ENCODE measurements at regions not wholly inside any gene's neighbourhood (a gene's known extent, or its start where the extent isn't known, plus 50 kb on each side); places are given as distances from the start of the nearest gene placed in this dataset.

DNA sequence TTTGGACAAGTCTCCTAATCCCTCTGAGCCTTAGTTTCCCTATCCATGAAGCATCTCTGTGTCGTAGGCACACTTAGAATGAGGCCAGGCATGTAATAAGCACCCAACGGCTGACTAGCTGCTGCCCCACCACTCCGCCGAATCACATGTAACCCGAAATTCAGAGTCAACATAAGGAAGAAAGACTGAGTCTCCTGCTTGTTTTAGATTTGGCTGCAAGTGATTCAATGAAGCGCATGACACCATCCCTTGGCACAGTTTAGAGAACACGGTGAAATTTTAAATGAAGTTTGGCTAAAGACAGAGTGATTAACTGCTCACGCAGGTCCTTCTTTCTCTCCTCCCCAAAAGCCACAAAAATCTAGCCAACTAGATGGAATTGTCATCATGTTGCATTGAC, 279.2 kb downstream of the TLE3 start:
- no peak overlapping the region for H3K27ac ChIP-seq
- H3K4me3 ChIP-seq = no peak overlapping the region

DNA sequence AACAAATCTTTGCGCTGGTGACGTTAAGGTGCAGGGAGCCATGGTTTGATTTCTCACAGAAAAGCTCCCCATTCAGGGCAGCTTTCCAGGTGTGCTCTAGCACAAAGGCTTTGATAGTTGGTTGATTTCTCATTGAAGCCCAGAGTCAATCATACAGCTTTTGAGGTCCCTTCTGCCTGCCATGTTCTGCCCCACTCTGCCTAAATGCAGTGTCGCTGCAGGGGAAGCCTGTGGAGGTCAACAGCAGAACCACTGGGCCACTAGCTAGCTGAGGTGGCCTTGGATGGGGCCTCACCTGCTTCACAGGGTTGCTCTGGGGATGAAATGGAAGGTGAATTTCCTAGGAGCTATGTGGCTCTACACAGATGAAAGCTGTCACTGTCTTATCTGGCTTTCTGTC, 278.3 kb downstream of the TLE3 start:
- H3K4me3 ChIP-seq = no peak overlapping the region
- no peak overlapping the region for H3K27ac ChIP-seq

DNA sequence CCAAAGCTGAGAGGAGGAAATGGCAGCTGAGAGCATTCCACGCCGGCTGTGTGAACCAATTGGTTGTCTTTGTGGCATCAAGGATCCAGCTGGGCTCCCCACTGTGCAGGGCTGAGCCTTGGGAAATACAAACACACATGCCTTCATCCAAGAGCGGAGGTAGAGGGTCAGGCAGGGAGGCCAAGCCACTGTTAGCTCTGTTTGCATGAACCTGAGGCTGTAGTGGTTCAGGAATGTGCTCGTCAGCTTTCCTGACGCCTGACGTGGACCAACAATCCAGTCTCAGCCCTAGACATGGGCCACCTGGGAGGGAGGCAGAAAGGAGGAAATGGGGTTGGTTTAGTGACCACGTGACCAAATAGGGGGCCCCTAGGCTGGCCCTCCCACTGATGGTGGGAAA, 276.9 kb downstream of the TLE3 start:
- no peak overlapping the region for H3K4me3 ChIP-seq
- H3K27ac ChIP-seq = no peak overlapping the region

DNA sequence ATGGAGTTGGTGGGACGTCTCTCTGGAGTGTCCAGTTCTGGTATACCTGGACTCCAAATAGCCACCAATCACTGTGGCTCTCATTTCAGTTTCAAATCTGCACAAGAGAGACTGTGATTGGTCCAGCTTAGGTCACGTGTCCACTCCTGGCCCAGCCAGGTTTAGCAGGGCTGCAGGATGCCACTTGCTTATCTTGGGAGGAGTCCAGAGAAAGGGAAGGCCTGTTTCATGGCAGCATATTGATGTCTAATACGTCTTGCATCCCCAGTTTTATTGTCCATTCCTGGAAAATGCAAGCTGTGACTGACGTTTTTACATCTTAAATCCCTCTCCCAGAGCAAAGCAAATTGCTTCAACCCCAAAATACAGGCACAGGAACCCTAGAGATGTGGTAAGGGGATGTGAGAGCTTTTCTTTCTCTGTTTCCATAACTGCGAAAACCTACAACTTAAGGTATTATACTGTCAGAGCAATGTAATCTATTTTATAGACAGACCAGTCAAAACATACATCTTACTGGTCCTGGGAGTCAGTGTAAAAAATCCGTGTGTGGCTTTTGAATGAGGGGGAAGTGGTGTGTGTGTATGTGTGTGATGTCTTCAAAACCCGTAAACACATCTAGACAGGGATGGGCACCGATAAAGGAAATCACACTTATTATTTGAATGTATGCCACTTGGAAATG, 274.4 kb downstream of the TLE3 start:
- Histone ChIP-seq H3K27ac (no peak overlapping the region), H3K4me3 (no peak overlapping the region)

DNA sequence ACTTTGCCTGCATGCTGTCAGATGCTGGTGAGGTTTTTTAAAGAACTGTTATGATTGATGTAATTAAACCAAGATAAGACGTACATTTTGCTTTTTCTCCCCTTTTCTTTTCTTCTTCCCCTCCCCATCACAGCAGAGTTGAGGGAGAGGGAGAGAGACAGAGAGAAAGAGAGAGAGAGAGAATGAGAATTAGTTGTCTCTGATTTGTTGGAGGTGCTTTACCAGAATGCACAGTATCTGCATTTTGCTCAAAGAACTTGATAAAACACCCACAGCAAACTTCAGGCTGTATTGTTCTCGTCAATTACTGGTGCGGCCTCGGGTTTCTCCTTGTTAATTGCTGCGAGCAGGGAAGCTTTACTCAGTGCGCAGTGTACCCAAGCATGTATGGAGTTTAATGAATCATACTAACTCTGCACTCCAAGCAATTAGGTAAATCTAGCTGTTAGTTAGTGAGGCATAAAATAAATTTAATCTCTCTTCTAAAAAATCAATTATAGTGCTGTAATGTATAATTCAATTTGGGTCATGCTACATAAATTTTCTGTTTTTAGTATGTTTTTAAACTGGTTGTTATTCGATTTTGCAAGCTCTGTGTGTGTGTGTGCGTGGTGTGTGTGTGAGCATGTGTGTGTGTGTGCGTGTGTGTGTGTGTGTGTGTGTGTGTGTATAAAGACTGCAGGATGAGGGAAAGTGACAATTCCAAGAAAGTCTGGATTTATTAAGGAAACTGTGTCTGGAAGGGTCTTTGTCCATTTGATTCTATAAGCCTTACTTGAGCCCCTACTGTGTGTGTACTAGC, 273.4 kb downstream of the TLE3 start:
- Histone ChIP-seq H3K27ac (no peak overlapping the region), H3K4me3 (no peak overlapping the region)

DNA sequence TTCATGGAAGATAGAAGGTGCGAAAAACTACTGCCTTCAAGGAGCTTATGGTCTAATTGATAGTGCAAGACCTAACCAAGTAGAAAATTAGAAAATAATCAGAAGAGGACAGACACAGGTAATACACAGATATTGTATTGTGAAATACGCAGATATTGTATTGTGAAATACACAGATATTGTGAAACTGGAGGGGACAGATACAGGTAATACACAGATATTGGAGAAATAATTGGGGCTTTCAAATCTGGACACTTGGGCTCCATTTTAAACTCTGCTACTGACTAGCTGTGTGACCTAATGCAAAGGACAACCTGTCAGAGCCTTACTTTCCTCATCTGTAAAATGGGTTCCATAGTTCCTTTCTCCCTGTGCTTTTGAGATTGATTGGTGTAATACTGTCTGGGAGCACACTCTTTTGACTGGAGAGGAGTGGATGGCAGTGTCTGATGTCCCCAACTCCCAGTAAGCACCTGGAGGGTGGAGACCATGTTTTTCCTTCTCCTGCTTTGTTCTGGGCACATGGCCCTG, 272.8 kb downstream of the TLE3 start:
- Histone ChIP-seq H3K27ac (no peak overlapping the region), H3K4me3 (no peak overlapping the region)

DNA sequence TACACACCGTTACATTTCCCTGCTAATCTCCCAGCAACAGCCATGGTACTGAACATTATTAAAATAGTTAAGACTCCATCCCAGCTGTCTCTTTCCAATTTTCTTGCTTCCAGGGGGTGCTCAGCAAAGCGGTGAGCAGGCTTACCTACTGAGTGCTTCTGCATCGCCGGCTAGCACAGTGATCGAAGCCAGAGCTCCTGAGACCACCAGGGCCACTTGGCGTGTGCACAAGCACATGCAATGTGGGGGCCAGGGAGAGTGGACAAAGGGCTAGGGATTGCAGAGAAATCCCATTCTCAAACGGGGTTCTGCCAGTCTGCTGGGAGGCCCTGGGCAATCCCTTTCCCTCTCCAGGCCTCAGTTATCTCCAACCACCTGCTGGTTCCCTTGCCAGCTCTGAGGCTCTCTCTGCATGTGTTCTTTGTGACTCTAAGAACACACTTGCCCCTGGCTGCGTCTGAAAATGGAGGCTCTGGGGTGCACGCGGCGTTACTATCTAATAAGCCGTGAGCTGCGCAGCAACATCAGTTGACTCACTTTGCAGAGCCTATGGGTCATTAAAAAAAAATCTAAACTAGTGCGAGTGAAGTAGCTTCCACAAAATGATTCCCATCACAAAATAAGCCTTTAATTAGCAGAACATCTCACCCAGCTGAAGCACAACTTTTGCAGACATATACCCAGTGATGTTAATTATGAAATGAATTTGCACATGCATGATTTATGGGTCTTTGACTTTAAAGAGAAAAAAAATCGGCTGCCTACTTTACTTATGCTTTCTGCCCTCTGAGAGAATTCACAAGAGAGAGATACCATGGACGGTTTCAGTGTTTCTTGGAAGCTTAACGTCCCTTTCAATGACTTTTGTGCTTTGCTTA, 271.5 kb downstream of the TLE3 start:
- no peak overlapping the region for H3K27ac ChIP-seq
- H3K4me3 ChIP-seq = no peak overlapping the region

DNA sequence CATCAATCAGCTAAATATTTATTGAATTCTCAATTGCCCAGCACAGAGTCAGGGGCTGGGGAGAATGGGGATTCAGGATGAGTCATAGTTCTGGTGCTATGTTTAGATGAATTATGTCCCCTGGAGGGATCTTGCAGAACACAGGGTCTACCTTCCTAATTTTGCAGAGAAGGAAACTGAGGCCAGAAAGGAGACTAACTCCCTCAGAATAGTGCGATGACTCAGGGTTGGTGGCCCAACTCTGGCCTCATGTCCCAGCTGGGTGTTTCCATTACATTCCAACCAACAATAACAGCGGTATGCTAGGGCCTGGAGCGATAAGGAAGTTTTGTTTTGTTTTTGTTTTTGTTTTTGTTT, 270.9 kb downstream of the TLE3 start:
- Histone ChIP-seq H3K4me3 (no peak overlapping the region), H3K27ac (no peak overlapping the region)

DNA sequence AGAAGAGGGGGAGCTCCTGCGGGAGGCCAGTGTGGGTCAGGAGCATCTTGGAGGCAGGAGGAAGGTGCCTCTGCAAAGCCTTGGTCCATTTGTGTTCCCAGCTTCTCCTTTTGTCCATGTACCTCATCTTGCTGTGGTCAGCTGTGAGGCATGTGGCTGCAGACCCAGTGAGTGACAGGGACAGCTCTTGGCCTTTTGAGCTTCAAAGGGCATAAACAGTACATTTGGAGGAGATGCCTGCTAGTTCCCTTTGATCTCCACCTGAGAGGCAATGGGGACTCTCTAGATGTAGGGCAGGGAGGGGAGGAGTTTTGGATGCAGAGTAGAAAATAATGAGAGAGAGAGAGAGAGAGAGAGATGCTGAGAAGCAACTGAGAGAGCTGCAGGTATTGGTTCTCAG, 270.0 kb downstream of the TLE3 start:
- Histone ChIP-seq H3K27ac (no peak overlapping the region), H3K4me3 (no peak overlapping the region)

DNA sequence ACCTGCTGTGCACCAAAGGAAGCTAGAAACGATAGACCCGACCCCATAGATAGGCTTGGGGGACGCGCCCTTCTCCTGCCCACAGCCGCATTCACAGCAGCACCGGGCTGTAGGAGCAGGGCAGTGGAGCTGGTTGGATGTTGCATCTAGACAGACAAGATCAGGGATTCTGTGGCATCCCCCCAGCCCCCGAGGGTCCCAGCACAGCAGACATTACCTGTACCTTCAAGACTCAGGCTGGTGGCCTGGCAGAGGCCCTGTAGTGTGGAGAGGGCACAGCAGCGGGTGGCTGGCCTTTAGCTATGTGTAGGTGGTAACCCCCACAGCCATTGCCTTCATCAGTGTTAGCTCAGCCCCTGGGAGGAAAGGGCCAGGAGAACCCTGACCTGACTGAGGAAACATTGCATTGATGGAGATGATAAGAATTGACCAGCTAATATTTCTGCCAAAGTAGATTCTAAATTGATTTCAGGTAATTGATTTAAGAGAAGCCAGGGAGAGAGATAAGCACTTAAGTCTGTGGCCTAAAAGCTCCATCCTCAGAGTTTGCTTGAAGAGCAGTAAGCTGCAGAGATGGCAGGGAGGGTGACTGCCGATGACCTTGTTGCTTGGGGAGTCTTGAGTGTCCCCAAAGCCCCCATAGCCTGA, 269.4 kb downstream of the TLE3 start:
- Histone ChIP-seq H3K27ac (no peak overlapping the region), H3K4me3 (no peak overlapping the region)

DNA sequence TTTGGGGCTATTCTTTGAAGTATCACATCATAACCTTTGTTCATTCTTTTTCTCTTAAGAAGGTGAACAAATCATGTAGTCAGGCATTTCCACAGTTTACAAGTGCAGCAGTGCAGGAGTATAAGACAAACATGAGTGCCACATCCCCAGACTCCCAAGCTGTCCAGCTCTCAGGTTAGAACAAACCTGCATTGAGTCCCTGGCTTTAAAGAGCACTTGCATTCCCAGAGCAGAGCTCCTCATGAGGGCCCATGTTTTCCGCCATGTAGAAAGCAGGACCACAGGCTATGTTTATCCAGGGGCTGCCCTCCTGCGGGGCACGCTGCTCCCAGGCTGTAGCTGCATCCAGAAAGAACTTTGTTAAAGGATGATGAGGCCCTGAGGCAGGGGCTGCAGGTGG, 267.7 kb downstream of the TLE3 start:
- no peak overlapping the region for H3K27ac ChIP-seq
- no peak overlapping the region for H3K4me3 ChIP-seq

DNA sequence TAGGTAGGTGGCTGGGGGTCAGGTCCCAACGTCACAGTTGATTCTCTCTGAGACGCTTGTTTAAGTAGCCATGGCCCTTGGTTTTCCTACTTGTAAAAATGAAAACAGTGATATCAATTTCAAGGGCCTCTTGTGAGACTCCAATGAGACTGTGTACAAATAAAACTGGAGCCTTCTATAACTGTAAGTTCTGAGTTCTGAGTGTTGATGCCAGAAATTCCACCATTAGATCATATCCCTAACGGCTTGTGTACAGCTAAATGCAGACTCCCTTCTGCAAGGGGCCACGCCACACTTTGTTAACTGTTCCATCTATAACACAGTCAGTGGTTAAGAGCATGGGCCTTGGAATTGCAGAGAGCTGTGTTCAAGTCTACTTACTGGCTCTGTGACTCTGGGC, 267.3 kb downstream of the TLE3 start:
- Histone ChIP-seq H3K4me3 (no peak overlapping the region), H3K27ac (no peak overlapping the region)

DNA sequence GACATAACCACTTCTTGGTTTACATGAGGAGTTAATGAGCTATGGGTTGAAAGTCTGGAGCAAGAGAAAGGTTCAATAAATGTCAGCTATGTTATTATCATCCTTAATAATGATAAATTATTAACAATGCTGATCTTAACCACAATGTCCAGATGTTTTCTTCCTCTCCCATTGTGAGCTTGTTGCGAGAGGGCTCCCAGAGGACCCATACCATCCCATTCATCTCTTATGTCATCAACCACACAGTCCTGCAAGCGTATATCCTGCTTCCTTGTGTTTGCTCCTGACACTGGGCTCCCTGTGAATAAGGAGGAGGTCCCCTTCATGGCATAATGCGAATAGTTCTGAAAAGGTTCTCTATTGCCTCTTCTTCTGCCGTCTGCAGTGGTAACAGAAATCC, 266.8 kb downstream of the TLE3 start:
- Histone ChIP-seq H3K27ac (no peak overlapping the region), H3K4me3 (no peak overlapping the region)

DNA sequence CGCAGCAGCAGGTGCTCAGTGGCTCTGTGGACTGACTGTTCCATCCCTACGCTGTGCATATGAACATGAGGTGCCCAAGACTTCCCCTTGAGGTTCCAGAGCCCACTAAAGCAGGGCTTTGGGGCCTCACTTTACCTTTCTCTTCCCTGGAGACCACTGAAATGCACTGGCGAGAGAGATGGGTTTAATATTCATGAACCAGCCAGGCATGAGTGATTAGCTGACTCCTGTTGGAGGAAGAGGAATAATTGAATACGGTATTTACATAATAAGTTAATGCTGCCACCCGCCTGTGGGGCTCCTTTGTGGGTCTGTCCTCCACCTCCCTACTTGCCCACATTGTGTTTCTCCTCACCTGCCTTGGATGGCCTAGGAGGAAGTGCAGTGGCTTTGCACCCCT, 263.4 kb downstream of the TLE3 start:
- Histone ChIP-seq H3K4me3 (no peak overlapping the region), H3K27ac (no peak overlapping the region)

DNA sequence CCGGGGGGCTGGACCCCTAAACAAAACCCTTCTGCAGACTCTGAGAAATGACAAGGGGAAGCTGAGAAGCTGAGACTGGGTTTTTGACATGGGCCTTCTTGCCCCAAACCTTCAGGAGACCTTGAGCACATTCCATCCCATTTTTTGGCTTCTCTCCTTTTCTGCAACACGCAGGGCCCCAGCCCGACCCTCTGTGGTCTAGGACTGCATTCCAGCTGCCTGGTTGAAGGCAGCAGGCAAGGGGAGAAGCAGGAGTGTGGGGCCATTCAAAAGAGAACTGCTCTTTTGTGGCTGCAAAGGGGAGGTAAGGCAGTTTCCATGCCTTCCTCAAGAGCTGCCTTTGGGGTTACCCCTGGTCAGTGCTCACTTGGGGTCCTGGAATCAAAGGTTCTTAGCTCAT, 263.0 kb downstream of the TLE3 start:
- H3K4me3 ChIP-seq = no peak overlapping the region
- no peak overlapping the region for H3K27ac ChIP-seq

DNA sequence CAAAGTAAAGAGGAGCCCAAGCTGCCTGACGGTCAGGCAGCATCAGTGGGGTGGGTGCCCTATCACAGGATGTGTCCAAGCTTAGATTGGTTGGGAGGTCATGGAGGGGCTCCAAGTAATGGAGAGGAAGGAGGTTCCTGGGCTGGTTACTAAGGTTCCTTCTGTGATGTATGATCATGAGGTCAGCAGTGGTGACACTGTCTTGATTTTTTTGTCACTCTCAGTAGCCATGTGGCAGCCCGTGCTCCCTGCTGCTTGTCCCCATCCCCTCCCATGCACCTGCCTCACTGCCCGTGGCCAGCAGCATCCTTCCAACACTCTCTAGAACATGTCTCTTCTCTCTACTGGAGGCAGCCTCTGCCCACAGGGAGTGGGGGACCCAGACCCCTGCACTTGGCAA, 261.7 kb downstream of the TLE3 start:
- Histone ChIP-seq H3K27ac (no peak overlapping the region), H3K4me3 (no peak overlapping the region)

DNA sequence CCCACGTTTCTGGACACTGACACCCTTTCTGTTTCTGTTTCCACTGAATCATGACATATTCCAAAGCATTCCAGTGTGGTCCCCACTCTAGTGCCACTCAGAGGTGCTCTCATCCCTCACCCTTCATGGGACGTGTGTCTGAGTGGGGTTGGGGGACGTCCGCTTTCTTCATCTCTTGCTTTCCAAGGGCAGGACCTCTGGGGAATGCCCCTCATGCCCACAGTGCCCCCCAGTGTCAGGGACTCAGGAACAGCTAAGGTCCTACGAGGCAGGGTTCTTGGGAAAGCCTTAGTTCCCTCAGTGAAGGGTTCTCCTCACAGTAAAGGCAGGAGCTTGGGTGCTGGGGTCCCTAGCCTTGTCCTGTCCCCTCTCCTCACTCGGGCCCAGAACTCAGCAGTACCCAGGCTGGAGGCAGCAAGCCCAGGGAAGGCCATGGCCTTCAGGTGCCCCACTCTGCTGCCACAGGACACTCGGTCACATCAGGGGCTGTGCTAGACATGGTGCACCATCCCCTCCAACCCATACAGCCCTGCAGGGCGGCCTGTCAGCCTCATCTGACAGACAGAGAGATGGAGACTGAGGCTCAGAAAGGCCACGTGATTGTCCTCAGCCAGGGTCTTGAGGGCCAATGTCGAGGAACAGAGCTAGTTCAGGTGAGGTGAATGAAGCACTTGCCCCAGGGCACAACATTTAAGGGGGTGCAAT, 261.0 kb downstream of the TLE3 start:
- Histone ChIP-seq H3K27ac (no peak overlapping the region), H3K4me3 (no peak overlapping the region)

DNA sequence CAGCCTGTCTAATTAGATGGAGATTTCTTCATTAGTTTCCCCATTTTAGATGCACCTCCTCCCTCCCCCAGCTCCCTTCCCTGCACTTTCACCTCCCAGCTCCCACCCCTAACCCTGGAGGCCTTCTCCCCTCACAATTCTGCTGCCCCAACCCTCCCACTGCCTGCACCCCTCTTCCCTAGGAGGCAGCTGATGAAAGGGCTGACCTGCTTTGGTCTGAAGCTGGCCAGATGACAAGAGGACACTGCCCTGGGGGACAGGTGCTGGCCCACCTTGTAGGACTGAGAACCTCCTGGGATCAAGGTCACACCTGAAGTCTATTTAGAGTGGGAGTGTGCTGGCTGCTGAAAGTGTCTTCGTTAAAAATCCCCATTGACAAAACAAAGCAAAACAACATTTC, 259.4 kb downstream of the TLE3 start:
- Histone ChIP-seq H3K27ac (no peak overlapping the region), H3K4me3 (no peak overlapping the region)

DNA sequence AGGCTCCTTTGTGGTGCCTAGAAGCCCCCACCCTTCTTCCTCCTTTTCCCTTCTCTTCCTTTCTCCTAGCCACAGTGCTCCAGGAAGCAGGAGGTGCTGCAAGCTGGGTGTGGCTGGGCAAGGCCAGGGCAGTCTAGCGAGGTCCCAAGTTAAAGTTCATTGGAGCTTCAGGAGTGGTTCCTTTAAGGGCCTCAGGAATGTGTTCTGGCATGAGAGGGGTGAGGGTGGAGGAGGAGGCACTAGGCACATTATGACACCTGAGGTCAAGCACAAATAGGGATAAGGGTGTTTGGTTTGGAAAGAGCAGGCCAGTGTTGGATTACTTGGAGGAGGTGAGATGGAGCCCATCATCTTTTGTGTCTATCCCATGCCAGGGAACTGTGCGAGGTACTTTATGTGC, 258.7 kb downstream of the TLE3 start:
- Histone ChIP-seq H3K4me3 (no peak overlapping the region), H3K27ac (no peak overlapping the region)

Measured in skin epidermis (tissue), 12 donors.